ENCODE measurements at regions not wholly inside any gene's neighbourhood (a gene's known extent, or its start where the extent isn't known, plus 50 kb on each side); places are given as distances from the start of the nearest gene placed in this dataset.

DNA sequence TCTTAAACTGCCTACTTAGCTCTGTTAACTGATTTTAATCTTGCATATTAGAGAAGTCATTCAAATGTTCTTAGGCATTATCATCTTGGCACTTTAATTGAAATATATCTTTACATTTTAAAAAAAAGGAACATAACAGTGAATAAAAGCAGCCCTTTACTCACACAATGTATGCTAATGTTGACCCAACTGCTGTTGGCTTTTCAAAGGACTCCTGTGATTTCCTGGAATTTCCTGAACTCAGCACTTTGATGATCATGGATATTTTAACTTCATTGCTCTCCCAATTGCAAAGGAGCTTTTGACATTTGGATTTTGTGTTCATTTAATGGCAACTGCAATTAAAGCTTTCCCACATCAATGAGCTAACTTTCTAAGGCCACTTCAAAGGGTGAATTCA, 1230.3 kb downstream of the DIAPH3 start:
- Mint-ChIP-seq H3K27ac (ENCODE audit: unreplicated experiment) (no peak overlapping the region), H3K27me3 (ENCODE audit: unreplicated experiment) (no peaks in the 10 kb centered on the region), H3K4me1 (ENCODE audit: unreplicated experiment) (no peaks in the 10 kb centered on the region), H3K9me3 (ENCODE audit: unreplicated experiment) (no peaks in the 10 kb centered on the region), H3K4me3 (ENCODE audit: unreplicated experiment) (no peak overlapping the region), H3K36me3 (ENCODE audit: low read depth, unreplicated experiment) (no peaks in the 10 kb centered on the region)
- TF ChIP-seq, protein P1, sequence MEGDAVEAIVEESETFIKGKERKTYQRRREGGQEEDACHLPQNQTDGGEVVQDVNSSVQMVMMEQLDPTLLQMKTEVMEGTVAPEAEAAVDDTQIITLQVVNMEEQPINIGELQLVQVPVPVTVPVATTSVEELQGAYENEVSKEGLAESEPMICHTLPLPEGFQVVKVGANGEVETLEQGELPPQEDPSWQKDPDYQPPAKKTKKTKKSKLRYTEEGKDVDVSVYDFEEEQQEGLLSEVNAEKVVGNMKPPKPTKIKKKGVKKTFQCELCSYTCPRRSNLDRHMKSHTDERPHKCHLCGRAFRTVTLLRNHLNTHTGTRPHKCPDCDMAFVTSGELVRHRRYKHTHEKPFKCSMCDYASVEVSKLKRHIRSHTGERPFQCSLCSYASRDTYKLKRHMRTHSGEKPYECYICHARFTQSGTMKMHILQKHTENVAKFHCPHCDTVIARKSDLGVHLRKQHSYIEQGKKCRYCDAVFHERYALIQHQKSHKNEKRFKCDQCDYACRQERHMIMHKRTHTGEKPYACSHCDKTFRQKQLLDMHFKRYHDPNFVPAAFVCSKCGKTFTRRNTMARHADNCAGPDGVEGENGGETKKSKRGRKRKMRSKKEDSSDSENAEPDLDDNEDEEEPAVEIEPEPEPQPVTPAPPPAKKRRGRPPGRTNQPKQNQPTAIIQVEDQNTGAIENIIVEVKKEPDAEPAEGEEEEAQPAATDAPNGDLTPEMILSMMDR (IDR thresholded peaks at IDR 0.05; ENCODE audit: unreplicated experiment): no peak
- no peak for DNase-seq (ENCODE audit: low spot score)

DNA sequence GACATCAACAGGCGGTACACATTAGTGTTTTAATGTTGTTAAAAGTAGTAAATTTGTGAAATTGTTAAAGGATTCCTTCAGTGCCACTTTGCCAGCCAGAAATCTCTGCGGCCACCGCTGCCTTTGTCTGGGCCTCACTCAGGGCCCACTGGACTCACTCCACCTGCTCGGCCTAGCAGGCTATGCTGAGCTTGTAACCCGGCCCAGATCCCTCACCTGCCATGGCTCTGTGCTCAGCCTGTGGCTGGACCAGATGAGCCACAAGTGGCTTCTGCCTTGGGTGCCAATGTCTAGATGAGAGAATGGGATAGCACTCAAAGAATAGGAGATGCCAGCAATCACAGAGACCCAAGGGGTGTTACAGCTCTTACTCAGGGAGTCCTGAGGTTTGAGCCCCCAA, 1228.0 kb downstream of the DIAPH3 start:
- DNase-seq (ENCODE audit: low spot score): no peak
- Mint-ChIP-seq H3K9me3 (ENCODE audit: unreplicated experiment) (no peaks in the 10 kb centered on the region), H3K4me1 (ENCODE audit: unreplicated experiment) (no peaks in the 10 kb centered on the region), H3K36me3 (ENCODE audit: low read depth, unreplicated experiment) (no peaks in the 10 kb centered on the region), H3K27ac (ENCODE audit: unreplicated experiment) (no peak overlapping the region), H3K27me3 (ENCODE audit: unreplicated experiment) (no peaks in the 10 kb centered on the region), H3K4me3 (ENCODE audit: unreplicated experiment) (no peak overlapping the region)
- TF ChIP-seq, protein P1 (IDR thresholded peaks at IDR 0.05; ENCODE audit: unreplicated experiment): no peak

DNA sequence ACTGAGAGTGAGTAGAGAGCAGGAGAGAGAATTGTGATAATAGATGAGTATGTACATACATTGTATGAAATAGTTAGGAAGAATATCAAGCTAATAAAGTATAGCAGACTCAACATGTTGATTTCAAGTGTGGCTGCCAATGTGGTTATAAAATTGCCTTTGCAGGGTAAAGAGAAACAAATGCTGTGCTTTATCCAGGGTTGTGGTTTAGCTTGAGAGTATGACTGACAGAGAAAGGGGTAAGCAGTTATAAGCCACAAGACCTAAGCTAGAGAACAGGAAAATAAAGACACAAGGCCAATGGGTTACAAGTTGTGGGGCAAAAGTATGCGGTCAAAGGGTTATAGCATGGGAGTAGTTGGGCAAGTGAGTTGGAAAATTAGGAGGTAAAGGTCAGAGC, 1217.5 kb downstream of the DIAPH3 start:
- Mint-ChIP-seq H3K9me3 (ENCODE audit: unreplicated experiment) (peaks cover 22% of the 10 kb centered on the region), H3K36me3 (ENCODE audit: low read depth, unreplicated experiment) (peaks cover 10% of the 10 kb centered on the region), H3K27ac (ENCODE audit: unreplicated experiment) (no peak overlapping the region), H3K4me3 (ENCODE audit: unreplicated experiment) (no peak overlapping the region), H3K4me1 (ENCODE audit: unreplicated experiment) (no peaks in the 10 kb centered on the region), H3K27me3 (ENCODE audit: unreplicated experiment) (no peaks in the 10 kb centered on the region)
- no peak for DNase-seq (ENCODE audit: low spot score)
- TF ChIP-seq, protein P1 (IDR thresholded peaks at IDR 0.05; ENCODE audit: unreplicated experiment): no peak

- Mint-ChIP-seq H3K27ac (ENCODE audit: unreplicated experiment) (no peak overlapping the region), H3K27me3 (ENCODE audit: unreplicated experiment) (no peaks in the 10 kb centered on the region), H3K9me3 (ENCODE audit: unreplicated experiment) (peaks cover 22% of the 10 kb centered on the region), H3K4me1 (ENCODE audit: unreplicated experiment) (peaks cover 4% of the 10 kb centered on the region), H3K4me3 (ENCODE audit: unreplicated experiment) (no peak overlapping the region), H3K36me3 (ENCODE audit: low read depth, unreplicated experiment) (peaks cover 10% of the 10 kb centered on the region)
- TF ChIP-seq, protein P1 (IDR thresholded peaks at IDR 0.05; ENCODE audit: unreplicated experiment): no peak
- DNase-seq (ENCODE audit: low spot score): no peak
Observed at GRCh38 chr13:58949646-58950045, 1214.1 kb downstream of the DIAPH3 start.

DNA sequence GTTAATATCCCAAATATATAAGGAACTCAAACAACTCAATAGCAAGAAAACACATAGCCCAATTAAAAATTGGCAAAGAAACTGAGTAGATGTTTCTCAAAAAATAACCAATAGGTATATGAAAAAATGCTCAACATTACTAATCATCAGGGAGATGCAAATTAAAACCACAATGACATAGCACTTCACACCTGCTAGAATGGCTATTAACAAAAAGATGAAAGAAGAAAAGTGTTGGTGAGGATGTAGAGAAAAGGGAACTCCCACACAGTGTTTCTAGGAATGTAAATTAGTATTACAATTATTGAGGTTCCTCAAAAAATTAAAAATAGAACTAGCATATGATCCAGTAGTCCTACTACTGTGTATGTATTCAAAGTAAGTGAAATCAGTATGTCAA, 1212.8 kb downstream of the DIAPH3 start:
- Mint-ChIP-seq H3K27me3 (ENCODE audit: unreplicated experiment) (no peaks in the 10 kb centered on the region), H3K36me3 (ENCODE audit: low read depth, unreplicated experiment) (peaks cover 10% of the 10 kb centered on the region), H3K27ac (ENCODE audit: unreplicated experiment) (no peak overlapping the region), H3K9me3 (ENCODE audit: unreplicated experiment) (peaks cover 22% of the 10 kb centered on the region), H3K4me1 (ENCODE audit: unreplicated experiment) (peaks cover 4% of the 10 kb centered on the region), H3K4me3 (ENCODE audit: unreplicated experiment) (no peak overlapping the region)
- DNase-seq (ENCODE audit: low spot score): no peak
- TF ChIP-seq, protein P1 (IDR thresholded peaks at IDR 0.05; ENCODE audit: unreplicated experiment): no peak

Measured in endothelial cell (in vitro differentiated cells).